Panc1 (cell line): ENCODE measurements at regions not wholly inside any gene's neighbourhood (a gene's known extent, or its start where the extent isn't known, plus 50 kb on each side); places are given as distances from the start of the nearest gene placed in this dataset.

Source experiments
- ATAC-seq: fragments of 200-7000 bp; cut with Tn5 transposase; 2 replicates; pipeline ENCODE4 v1.9.1; 2020; ENCODE audit warnings: mild to moderate bottlenecking, moderate library complexity
- BruUV-seq: library from RNA; stranded (reverse); fragments of 400-500 nt; replicated peaks from 2 replicates; lab custom pipeline; 2021; lab: Mats Ljungman, UMichigan
- CTCF ChIA-PET: fragments of 300-600 bp; sonication (Branson Sonifier 250); formaldehyde crosslinking; loops from one replicate; lab custom pipeline; 2022; ENCODE audit warnings: antibody characterized with exemption; lab: Charles Lee
- POLR2A ChIA-PET: fragments of 300-600 bp; sonication (Branson Sonifier 250); formaldehyde crosslinking; loops from one replicate; lab custom pipeline; 2022; ENCODE audit warnings: antibody characterized with exemption; lab: Charles Lee
- DNase-seq: peaks from one replicate; pipeline ENCODE4 v3.0.0-alpha.2; 2010; ENCODE audit warnings: low read depth, low spot score
- H3K27ac ChIP-seq: 2 replicates; pipeline ENCODE4 v1.5.1; 2011; ENCODE audit warnings: mild to moderate bottlenecking, low read length, inconsistent platforms
- H3K27me3 ChIP-seq: fragments of 200-500 bp; sonication (Bioruptor generic); 2 replicates; pipeline ENCODE4 v1.6.0; 2014; ENCODE audit warnings: low read length, inconsistent platforms; ENCODE audit not compliant: control insufficient read depth, insufficient read depth
- H3K36me3 ChIP-seq: fragments of 200-500 bp; sonication (Bioruptor generic); 2 replicates; pipeline ENCODE4 v1.5.1; 2014; ENCODE audit warnings: inconsistent platforms, mild to moderate bottlenecking, low read length, moderate library complexity; ENCODE audit not compliant: control insufficient read depth, insufficient read depth
- H3K4me1 ChIP-seq: 2 replicates; pipeline ENCODE4 v1.5.1; 2011; ENCODE audit warnings: inconsistent platforms, mild to moderate bottlenecking, low read length, moderate library complexity; ENCODE audit not compliant: control insufficient read depth, insufficient read depth
- H3K4me3 ChIP-seq, 2 experiments: 2 replicates each; pipeline ENCODE4 v1.5.1; 2011 to 2012; ENCODE audit warnings: low read depth in 2 of 2, low read length in 2 of 2, mild to moderate bottlenecking in 2 of 2, inconsistent platforms in 1 of 2, moderate library complexity in 1 of 2
- H3K9me3 ChIP-seq: fragments of 200-500 bp; sonication (Bioruptor generic); 2 replicates; pipeline ENCODE4 v1.5.1; 2014; ENCODE audit warnings: low read depth, mild to moderate bottlenecking, inconsistent platforms, low read length, moderate library complexity; ENCODE audit not compliant: control insufficient read depth, insufficient read depth
- POLR2AphosphoS5 ChIP-seq: IDR thresholded peaks from 2 replicates; pipeline ENCODE4 v1.6.1; 2012; ENCODE audit warnings: mild to moderate bottlenecking, low read depth, low read length, moderate library complexity
- SIN3A ChIP-seq: IDR thresholded peaks from 2 replicates; pipeline ENCODE4 v1.6.1; 2012; ENCODE audit warnings: low read depth, mild to moderate bottlenecking, low read length, moderate library complexity, borderline replicate concordance; ENCODE audit not compliant: insufficient read depth
- TCF7L2 ChIP-seq: IDR thresholded peaks from 2 replicates; pipeline ENCODE4 v1.6.1; 2011; ENCODE audit warnings: mild to moderate bottlenecking, low read depth, low read length, inconsistent platforms
- in situ Hi-C: cut with HindIII; loops from 2 replicates; pipeline ENCODE4 v1.10.0; 2016; ENCODE audit warnings: low sequenced_read_pairs, low pct_unique_long_range_greater_than_20kb
- intact Hi-C: fragments of 100-400 bp; cut with micrococcal nuclease; formaldehyde crosslinking; loops from one replicate; pipeline ENCODE4 v1.10.0; 2022; ENCODE audit not compliant: unreplicated experiment
- TF ChIP-seq, protein P1 (sequence below), 2 experiments: IDR thresholded peaks; 2 replicates each; pipeline ENCODE4 v1.6.1; 2011 to 2012; ENCODE audit warnings: low read depth in 2 of 2, control low read depth in 1 of 2, low read length in 1 of 2, mild to moderate bottlenecking in 1 of 2, moderate library complexity in 1 of 2; ENCODE audit not compliant: insufficient read depth in 1 of 2
- TF ChIP-seq, protein P2 (sequence below): fragments of 450-650 bp; IDR thresholded peaks from 2 replicates; pipeline ENCODE4 v1.5.1; 2017; ENCODE audit warnings: mild to moderate bottlenecking

DNA sequence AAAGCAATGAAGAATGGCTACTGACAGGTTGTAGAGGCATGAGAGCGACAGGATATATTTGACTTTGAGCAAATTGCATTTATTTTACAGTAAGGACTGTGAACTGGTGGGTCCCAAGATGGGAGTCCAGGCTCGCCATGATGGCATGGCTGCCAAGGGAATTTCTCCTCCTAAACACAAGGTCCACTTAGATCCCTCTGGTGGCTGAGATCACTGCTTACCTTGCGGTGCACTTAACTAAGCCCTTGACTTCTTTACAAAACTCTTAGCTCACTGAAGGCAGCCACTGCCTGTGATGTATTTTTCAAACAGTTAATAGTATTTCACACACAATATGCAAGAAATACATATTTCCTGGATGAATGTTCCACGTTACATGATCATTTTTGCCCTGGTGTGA, 50.3 kb upstream of the SORBS2 start:
- TF ChIP-seq POLR2AphosphoS5 (no peak), SIN3A (no peak), TCF7L2 (no peak)
- TF ChIP-seq, protein P1, sequence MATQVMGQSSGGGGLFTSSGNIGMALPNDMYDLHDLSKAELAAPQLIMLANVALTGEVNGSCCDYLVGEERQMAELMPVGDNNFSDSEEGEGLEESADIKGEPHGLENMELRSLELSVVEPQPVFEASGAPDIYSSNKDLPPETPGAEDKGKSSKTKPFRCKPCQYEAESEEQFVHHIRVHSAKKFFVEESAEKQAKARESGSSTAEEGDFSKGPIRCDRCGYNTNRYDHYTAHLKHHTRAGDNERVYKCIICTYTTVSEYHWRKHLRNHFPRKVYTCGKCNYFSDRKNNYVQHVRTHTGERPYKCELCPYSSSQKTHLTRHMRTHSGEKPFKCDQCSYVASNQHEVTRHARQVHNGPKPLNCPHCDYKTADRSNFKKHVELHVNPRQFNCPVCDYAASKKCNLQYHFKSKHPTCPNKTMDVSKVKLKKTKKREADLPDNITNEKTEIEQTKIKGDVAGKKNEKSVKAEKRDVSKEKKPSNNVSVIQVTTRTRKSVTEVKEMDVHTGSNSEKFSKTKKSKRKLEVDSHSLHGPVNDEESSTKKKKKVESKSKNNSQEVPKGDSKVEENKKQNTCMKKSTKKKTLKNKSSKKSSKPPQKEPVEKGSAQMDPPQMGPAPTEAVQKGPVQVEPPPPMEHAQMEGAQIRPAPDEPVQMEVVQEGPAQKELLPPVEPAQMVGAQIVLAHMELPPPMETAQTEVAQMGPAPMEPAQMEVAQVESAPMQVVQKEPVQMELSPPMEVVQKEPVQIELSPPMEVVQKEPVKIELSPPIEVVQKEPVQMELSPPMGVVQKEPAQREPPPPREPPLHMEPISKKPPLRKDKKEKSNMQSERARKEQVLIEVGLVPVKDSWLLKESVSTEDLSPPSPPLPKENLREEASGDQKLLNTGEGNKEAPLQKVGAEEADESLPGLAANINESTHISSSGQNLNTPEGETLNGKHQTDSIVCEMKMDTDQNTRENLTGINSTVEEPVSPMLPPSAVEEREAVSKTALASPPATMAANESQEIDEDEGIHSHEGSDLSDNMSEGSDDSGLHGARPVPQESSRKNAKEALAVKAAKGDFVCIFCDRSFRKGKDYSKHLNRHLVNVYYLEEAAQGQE (IDR thresholded peaks at IDR 0.05; ENCODE audit: insufficient read depth in 1 of 2, low read depth in 2 of 2, low read length in 1 of 2) = no peak
- TF ChIP-seq, protein P2, sequence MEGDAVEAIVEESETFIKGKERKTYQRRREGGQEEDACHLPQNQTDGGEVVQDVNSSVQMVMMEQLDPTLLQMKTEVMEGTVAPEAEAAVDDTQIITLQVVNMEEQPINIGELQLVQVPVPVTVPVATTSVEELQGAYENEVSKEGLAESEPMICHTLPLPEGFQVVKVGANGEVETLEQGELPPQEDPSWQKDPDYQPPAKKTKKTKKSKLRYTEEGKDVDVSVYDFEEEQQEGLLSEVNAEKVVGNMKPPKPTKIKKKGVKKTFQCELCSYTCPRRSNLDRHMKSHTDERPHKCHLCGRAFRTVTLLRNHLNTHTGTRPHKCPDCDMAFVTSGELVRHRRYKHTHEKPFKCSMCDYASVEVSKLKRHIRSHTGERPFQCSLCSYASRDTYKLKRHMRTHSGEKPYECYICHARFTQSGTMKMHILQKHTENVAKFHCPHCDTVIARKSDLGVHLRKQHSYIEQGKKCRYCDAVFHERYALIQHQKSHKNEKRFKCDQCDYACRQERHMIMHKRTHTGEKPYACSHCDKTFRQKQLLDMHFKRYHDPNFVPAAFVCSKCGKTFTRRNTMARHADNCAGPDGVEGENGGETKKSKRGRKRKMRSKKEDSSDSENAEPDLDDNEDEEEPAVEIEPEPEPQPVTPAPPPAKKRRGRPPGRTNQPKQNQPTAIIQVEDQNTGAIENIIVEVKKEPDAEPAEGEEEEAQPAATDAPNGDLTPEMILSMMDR = no peak
- no peaks in the 10 kb centered on the region for H3K36me3 ChIP-seq
- in situ Hi-C loops = no loop called here
- BruUV-seq = no TSS peak
- ChIA-PET CTCF (no interaction called here), POLR2A (no interaction called here)
- H3K27me3 ChIP-seq = no peaks in the 10 kb centered on the region
- H3K9me3 ChIP-seq = no peaks in the 10 kb centered on the region
- no peak overlapping the region for H3K4me3 ChIP-seq
- H3K4me1 ChIP-seq = no peaks in the 10 kb centered on the region
- H3K27ac ChIP-seq = no peak overlapping the region
- no peak for ATAC-seq
- intact Hi-C loops = no loop called here
- DNase-seq = no peak

DNA sequence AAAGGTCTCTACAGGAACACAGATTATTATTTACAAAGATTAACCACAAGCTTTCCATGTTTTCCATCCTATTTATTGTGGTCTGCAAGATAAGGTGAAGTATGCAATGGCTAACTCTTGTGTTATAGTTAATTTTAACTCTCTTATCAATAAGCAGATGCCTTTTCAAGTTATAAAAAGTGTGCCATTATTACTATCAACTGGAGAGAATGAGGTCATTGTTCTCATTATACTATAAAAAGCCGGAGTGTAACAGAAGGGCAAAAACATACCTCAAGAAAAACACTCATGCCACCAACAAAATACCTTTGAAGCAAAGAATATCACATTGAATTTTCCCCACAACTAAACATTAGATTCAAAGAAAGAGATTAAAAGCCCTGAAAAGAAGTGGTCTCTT, 52.0 kb upstream of the SORBS2 start:
- ChIA-PET POLR2A (no interaction called here), CTCF (no interaction called here)
- TF ChIP-seq, protein P1 (IDR thresholded peaks at IDR 0.05; ENCODE audit: insufficient read depth in 1 of 2, low read depth in 2 of 2, low read length in 1 of 2) = no peak
- no peak for TF ChIP-seq POLR2AphosphoS5
- TF ChIP-seq, protein P2 = no peak
- no peak for TF ChIP-seq SIN3A
- TF ChIP-seq TCF7L2 = no peak
- no TSS peak for BruUV-seq
- in situ Hi-C loops (no loop called here), intact Hi-C loops (no loop called here)
- Histone ChIP-seq H3K36me3 (no peaks in the 10 kb centered on the region), H3K4me1 (no peaks in the 10 kb centered on the region), H3K9me3 (no peaks in the 10 kb centered on the region), H3K27me3 (no peaks in the 10 kb centered on the region), H3K27ac (no peak overlapping the region), H3K4me3 (no peak overlapping the region)
- DNase-seq (no peak), ATAC-seq (no peak)
